ENCODE measurements at regions not wholly inside any gene's neighbourhood (a gene's known extent, or its start where the extent isn't known, plus 50 kb on each side); places are given as distances from the start of the nearest gene placed in this dataset.
"Not testable (repeated sequence)": the region's sequence is repeated elsewhere in the genome, so short reads cannot be mapped to it uniquely, and the experiment has no call there.

DNA sequence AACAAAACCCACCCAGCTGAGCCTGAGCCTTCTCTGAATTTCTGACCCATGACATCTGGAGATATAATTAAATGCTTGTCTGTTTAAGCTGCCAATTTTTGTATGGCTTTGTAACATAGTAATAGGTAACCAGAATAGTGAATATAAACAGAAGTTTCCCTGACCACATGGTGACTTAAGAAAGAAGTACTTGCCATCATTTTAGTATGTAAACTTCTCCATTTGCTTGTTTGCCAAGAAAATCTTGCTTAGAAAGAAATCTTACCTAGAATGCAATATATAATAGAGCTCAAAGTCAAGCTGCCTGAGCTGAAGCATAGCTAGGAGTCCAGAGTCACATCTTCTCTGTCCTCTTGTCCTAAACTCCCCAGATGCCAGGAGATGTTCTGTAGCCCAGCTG is 117.0 kb downstream of the PCSK1 start:
- Histone ChIP-seq H3K4me3 (replicated peaks; ENCODE audit: insufficient read depth, low read length) (no peak overlapping the region), H3K27me3 (ENCODE audit: insufficient read depth, poor library complexity, severe bottlenecking) (no peaks in the 10 kb centered on the region), H3K27ac (replicated peaks) (no peak overlapping the region)
- no peak for DNase-seq (ENCODE audit: low read depth in 1 of 2, low spot score in 1 of 2)
- no peak for TF ChIP-seq SPI1 (IDR thresholded peaks at IDR 0.05; ENCODE audit: borderline replicate concordance, low read depth)
- no peak for TF ChIP-seq GABPA (IDR thresholded peaks at IDR 0.05; ENCODE audit: low read depth)
- no peak for TF ChIP-seq POLR2AphosphoS5 (IDR thresholded peaks at IDR 0.05; ENCODE audit: low read depth)
- TF ChIP-seq, protein P1, sequence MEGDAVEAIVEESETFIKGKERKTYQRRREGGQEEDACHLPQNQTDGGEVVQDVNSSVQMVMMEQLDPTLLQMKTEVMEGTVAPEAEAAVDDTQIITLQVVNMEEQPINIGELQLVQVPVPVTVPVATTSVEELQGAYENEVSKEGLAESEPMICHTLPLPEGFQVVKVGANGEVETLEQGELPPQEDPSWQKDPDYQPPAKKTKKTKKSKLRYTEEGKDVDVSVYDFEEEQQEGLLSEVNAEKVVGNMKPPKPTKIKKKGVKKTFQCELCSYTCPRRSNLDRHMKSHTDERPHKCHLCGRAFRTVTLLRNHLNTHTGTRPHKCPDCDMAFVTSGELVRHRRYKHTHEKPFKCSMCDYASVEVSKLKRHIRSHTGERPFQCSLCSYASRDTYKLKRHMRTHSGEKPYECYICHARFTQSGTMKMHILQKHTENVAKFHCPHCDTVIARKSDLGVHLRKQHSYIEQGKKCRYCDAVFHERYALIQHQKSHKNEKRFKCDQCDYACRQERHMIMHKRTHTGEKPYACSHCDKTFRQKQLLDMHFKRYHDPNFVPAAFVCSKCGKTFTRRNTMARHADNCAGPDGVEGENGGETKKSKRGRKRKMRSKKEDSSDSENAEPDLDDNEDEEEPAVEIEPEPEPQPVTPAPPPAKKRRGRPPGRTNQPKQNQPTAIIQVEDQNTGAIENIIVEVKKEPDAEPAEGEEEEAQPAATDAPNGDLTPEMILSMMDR (IDR thresholded peaks at IDR 0.05; ENCODE audit: insufficient read depth, low read length), result no peak
- TF ChIP-seq, protein P2, sequence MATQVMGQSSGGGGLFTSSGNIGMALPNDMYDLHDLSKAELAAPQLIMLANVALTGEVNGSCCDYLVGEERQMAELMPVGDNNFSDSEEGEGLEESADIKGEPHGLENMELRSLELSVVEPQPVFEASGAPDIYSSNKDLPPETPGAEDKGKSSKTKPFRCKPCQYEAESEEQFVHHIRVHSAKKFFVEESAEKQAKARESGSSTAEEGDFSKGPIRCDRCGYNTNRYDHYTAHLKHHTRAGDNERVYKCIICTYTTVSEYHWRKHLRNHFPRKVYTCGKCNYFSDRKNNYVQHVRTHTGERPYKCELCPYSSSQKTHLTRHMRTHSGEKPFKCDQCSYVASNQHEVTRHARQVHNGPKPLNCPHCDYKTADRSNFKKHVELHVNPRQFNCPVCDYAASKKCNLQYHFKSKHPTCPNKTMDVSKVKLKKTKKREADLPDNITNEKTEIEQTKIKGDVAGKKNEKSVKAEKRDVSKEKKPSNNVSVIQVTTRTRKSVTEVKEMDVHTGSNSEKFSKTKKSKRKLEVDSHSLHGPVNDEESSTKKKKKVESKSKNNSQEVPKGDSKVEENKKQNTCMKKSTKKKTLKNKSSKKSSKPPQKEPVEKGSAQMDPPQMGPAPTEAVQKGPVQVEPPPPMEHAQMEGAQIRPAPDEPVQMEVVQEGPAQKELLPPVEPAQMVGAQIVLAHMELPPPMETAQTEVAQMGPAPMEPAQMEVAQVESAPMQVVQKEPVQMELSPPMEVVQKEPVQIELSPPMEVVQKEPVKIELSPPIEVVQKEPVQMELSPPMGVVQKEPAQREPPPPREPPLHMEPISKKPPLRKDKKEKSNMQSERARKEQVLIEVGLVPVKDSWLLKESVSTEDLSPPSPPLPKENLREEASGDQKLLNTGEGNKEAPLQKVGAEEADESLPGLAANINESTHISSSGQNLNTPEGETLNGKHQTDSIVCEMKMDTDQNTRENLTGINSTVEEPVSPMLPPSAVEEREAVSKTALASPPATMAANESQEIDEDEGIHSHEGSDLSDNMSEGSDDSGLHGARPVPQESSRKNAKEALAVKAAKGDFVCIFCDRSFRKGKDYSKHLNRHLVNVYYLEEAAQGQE (IDR thresholded peaks at IDR 0.05; ENCODE audit: insufficient replicate concordance, low read depth), result no peak

DNA sequence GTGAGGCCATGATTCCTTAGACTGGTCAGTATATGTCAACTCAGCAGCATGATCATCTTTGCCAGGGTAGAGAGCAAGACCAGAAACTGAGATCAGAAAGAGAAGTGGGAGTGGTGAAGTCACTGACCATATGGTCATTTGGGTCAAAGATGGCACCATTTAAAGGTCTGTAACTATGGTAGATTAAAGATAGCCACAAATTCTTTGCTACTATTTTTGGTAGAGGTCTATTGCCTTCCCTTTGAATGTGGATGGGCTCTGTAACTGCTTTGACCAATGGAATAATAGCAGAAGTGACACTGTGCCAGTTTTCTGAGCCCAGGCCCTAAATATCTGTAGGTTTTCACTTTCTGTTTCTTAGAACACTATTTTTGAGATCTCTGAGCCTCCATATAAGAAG is 117.6 kb downstream of the PCSK1 start:
- TF ChIP-seq, protein P2 (IDR thresholded peaks at IDR 0.05; ENCODE audit: insufficient replicate concordance, low read depth), result no peak
- TF ChIP-seq, protein P1 (IDR thresholded peaks at IDR 0.05; ENCODE audit: insufficient read depth, low read length), result no peak
- TF ChIP-seq SPI1 (IDR thresholded peaks at IDR 0.05; ENCODE audit: borderline replicate concordance, low read depth), result no peak
- no peak for TF ChIP-seq GABPA (IDR thresholded peaks at IDR 0.05; ENCODE audit: low read depth)
- TF ChIP-seq POLR2AphosphoS5 (IDR thresholded peaks at IDR 0.05; ENCODE audit: low read depth), result no peak
- no peak for DNase-seq (ENCODE audit: low read depth in 1 of 2, low spot score in 1 of 2)

DNA sequence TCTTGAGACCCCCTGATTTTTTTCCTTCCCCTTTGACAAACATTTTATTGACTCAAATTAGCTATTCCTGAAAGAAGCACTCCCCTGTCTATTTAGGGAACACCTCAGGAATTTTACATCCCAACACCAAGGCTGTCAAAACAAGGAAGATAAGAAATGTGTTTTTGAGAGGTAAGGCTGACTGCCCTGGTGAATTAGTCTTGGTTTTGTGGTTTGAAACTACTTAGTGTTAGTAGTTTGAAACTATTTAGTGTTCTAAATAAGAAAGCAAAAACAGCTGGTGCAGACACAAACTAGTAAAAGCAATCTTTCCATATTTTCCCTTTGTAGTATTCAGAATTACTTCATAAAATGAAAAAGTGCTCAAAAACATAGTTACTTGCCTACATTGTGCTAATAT is 120.7 kb downstream of the PCSK1 start:
- TF ChIP-seq SPI1 (IDR thresholded peaks at IDR 0.05; ENCODE audit: borderline replicate concordance, low read depth) (no peak), GABPA (IDR thresholded peaks at IDR 0.05; ENCODE audit: low read depth) (no peak), POLR2AphosphoS5 (IDR thresholded peaks at IDR 0.05; ENCODE audit: low read depth) (no peak)
- TF ChIP-seq, protein P1 (IDR thresholded peaks at IDR 0.05; ENCODE audit: insufficient read depth, low read length), result no peak
- TF ChIP-seq, protein P2 (IDR thresholded peaks at IDR 0.05; ENCODE audit: insufficient replicate concordance, low read depth), result no peak
- no peaks in the 10 kb centered on the region for H3K27me3 ChIP-seq (ENCODE audit: insufficient read depth, poor library complexity, severe bottlenecking)
- H3K27ac ChIP-seq (replicated peaks), result no peak overlapping the region
- H3K4me3 ChIP-seq (replicated peaks; ENCODE audit: insufficient read depth, low read length), result no peak overlapping the region
- no peak for DNase-seq (ENCODE audit: low read depth in 1 of 2, low spot score in 1 of 2)

More for the DNA sequence above, 117.6 kb downstream of the PCSK1 start:
- Histone ChIP-seq H3K4me3 (replicated peaks; ENCODE audit: insufficient read depth, low read length) (no peak overlapping the region), H3K27ac (replicated peaks) (no peak overlapping the region), H3K27me3 (ENCODE audit: insufficient read depth, poor library complexity, severe bottlenecking) (no peaks in the 10 kb centered on the region)

DNA sequence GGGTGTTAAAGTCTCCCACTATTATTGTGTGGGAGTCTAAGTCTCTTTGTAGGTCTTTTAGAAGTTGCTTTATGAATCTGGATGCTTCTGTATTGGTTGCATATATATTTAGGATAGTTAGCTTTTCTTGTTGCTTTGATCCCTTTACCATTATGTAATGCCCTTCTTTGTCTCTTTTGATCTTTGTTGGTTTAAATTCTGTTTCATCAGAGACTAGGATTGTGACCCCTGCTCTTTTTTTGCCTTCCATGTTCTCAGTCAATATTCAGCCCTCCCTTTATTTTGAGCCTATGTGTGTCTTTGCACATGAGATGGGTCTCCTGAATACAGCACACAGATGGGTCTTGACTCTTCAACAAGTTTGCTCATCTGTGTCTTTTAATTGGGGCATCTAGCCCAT is 126.0 kb downstream of the PCSK1 start:
- not testable (repeated sequence) for DNase-seq (ENCODE audit: low read depth in 1 of 2, low spot score in 1 of 2); H3K27ac ChIP-seq (replicated peaks)

More for the DNA sequence above, 126.0 kb downstream of the PCSK1 start:
- H3K4me3 ChIP-seq (replicated peaks; ENCODE audit: insufficient read depth, low read length); H3K27me3 ChIP-seq (ENCODE audit: insufficient read depth, poor library complexity, severe bottlenecking): not testable (repeated sequence)
